Lower leg skin (tissue), 3 donors: ENCODE measurements at regions not wholly inside any gene's neighbourhood (a gene's known extent, or its start where the extent isn't known, plus 50 kb on each side); places are given as distances from the start of the nearest gene placed in this dataset.

Source experiments
- CTCF ChIP-seq, 3 donors: fragments of 450-650 bp; IDR thresholded peaks; one replicate each; pipeline ENCODE4 v1.5.1; 2016; ENCODE audit warnings: antibody characterized with exemption in 3 of 3, mild to moderate bottlenecking in 3 of 3, moderate library complexity in 2 of 3
- POLR2A ChIP-seq, 2 donors: fragments of 450-650 bp; IDR thresholded peaks; one replicate each; pipeline ENCODE4 v1.6.1; 2016 to 2017; ENCODE audit warnings: antibody characterized with exemption in 2 of 2, mild to moderate bottlenecking in 1 of 2, moderate library complexity in 1 of 2

DNA sequence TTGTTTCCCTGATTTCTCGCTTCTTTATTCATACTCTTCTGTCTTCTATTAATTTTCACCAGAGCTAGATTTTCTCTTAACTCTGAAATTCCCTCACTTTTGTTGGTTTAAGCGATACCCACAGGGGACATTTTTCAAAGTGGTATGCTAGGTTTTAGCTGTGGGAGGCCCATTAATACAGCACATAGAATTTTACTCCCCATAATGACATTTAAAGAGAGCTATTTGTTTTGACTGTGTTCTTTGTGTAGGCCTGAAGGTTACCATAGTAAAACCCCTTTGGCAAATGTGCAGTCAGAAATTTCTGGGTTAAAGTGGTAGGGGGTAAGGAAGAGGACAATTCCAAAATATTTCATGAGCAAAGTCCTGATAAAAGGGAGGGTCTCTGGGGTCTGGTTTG lies 721.1 kb upstream of the CITED2 start:
- TF ChIP-seq CTCF (IDR thresholded peaks at IDR 0.05), result no peak
- TF ChIP-seq POLR2A (IDR thresholded peaks at IDR 0.05), result no peak
